MCF 10A (cell line): ENCODE measurements at regions not wholly inside any gene's neighbourhood (a gene's known extent, or its start where the extent isn't known, plus 50 kb on each side); places are given as distances from the start of the nearest gene placed in this dataset.

Experiments used
- BruUV-seq: library from RNA; stranded (reverse); fragments of 400-500 nt; replicated peaks from 2 replicates; lab custom pipeline; 2021; lab: Mats Ljungman, UMichigan
- CTCF ChIA-PET: fragments of 300-600 bp; sonication (Branson Sonifier 250); formaldehyde crosslinking; extraction: SDS; loops from one replicate; lab custom pipeline; 2021; ENCODE audit warnings: antibody characterized with exemption, inconsistent platforms; lab: Yijun Ruan, JAX
- POLR2A ChIA-PET: fragments of 300-600, 350-650 bp; sonication (Branson Sonifier 250); formaldehyde crosslinking; extraction: SDS; loops from one replicate; lab custom pipeline; 2020; ENCODE audit warnings: antibody characterized with exemption, inconsistent platforms; lab: Yijun Ruan, JAX
- DNase-seq: peaks from one replicate; pipeline ENCODE4 v3.0.0-alpha.2; 2018; ENCODE audit not compliant: unreplicated experiment
- H3K27ac Mint-ChIP-seq: one replicate; pipeline ENCODE4 v1.8.0; 2022; ENCODE audit warnings: mild to moderate bottlenecking, low read depth, mixed read lengths; ENCODE audit not compliant: unreplicated experiment
- H3K27me3 Mint-ChIP-seq: one replicate; pipeline ENCODE4 v1.8.0; 2022; ENCODE audit warnings: mixed read lengths; ENCODE audit not compliant: insufficient read depth, unreplicated experiment
- H3K36me3 Mint-ChIP-seq: one replicate; pipeline ENCODE4 v1.8.0; 2022; ENCODE audit warnings: mild to moderate bottlenecking, moderate library complexity, mixed read lengths; ENCODE audit not compliant: insufficient read depth, unreplicated experiment
- H3K4me1 Mint-ChIP-seq: one replicate; pipeline ENCODE4 v1.8.0; 2022; ENCODE audit warnings: mixed read lengths; ENCODE audit not compliant: insufficient read depth, unreplicated experiment
- H3K4me3 Mint-ChIP-seq: one replicate; pipeline ENCODE4 v1.8.0; 2022; ENCODE audit warnings: mild to moderate bottlenecking, moderate library complexity, mixed read lengths; ENCODE audit not compliant: unreplicated experiment
- H3K9me3 Mint-ChIP-seq: one replicate; pipeline ENCODE4 v1.8.0; 2022; ENCODE audit warnings: mixed read lengths; ENCODE audit not compliant: unreplicated experiment
- intact Hi-C: fragments of 100-400 bp; cut with micrococcal nuclease; formaldehyde crosslinking; loops from 2 replicates; pipeline ENCODE4 v1.14.1; 2022
- TF ChIP-seq, protein P1 (sequence below): fragments of 200-600 bp; IDR thresholded peaks from one replicate; pipeline ENCODE4 v1.8.0; 2022; ENCODE audit warnings: antibody characterized with exemption, mild to moderate bottlenecking; ENCODE audit not compliant: unreplicated experiment

DNA sequence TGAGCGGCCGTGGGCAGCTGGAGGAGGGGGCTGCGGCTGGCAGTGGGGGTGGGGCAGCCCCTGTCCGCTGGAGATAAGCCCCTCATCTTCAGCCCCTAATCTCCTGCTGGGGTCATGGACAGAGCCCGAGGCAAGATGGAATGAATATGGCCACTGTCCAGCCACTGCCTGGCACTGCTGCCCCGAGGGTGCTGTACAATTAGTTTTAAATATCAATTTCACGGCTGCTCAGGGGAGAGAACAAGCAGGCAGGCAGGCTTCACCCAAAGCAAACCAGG, 64.1 kb upstream of the NKX1-1 start:
- BruUV-seq: no TSS peak
- ChIA-PET CTCF (no interaction called here), POLR2A (no interaction called here)
- no peaks in the 10 kb centered on the region for H3K4me1 Mint-ChIP-seq
- intact Hi-C loops: no loop called here
- peaks cover 16% of the 10 kb centered on the region for H3K27me3 Mint-ChIP-seq
- H3K9me3 Mint-ChIP-seq: peaks cover 18% of the 10 kb centered on the region
- no peak for DNase-seq
- H3K4me3 Mint-ChIP-seq: no peak overlapping the region
- TF ChIP-seq, protein P1, sequence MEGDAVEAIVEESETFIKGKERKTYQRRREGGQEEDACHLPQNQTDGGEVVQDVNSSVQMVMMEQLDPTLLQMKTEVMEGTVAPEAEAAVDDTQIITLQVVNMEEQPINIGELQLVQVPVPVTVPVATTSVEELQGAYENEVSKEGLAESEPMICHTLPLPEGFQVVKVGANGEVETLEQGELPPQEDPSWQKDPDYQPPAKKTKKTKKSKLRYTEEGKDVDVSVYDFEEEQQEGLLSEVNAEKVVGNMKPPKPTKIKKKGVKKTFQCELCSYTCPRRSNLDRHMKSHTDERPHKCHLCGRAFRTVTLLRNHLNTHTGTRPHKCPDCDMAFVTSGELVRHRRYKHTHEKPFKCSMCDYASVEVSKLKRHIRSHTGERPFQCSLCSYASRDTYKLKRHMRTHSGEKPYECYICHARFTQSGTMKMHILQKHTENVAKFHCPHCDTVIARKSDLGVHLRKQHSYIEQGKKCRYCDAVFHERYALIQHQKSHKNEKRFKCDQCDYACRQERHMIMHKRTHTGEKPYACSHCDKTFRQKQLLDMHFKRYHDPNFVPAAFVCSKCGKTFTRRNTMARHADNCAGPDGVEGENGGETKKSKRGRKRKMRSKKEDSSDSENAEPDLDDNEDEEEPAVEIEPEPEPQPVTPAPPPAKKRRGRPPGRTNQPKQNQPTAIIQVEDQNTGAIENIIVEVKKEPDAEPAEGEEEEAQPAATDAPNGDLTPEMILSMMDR: no peak
- H3K36me3 Mint-ChIP-seq: peaks cover 6% of the 10 kb centered on the region
- no peak overlapping the region for H3K27ac Mint-ChIP-seq

DNA sequence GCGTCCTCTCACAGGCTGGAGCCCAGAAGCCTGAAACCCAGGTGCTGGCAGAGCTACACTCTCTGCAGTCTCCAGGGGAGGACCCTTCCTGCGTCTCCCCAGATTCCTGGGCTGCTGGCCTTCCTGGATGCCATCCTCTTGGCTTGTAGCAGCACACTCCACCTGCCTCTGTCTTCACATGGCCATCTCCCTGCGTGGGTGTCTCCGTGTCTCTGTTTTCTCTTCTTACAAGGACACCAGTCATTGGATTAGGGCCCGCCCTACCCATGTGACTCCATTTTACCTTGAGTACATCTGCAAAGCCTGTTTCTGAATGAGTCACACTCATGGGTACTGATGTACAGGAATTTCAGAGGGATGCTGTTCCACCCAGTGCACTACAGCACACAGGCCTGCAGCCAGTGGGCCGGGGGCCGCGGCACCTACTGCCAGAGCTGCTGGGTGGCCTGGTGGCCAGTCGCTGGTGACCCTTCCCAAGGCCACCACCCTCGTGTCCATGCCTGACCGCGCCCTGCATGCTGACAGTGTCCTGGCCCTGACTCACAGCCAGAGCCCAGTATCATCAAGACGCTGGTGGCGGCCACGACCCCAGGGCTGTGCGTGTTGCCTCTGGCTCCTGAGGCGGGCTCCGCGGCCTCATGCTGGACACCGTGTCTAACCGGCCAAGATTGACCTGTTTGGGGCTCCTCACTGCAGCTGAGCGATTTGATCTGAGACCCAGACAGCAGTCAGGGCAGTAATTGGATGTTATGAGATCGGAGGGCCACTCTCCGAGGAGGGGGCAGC, 63.6 kb upstream of the NKX1-1 start:
- no peak for DNase-seq
- intact Hi-C loops: no loop called here

DNA sequence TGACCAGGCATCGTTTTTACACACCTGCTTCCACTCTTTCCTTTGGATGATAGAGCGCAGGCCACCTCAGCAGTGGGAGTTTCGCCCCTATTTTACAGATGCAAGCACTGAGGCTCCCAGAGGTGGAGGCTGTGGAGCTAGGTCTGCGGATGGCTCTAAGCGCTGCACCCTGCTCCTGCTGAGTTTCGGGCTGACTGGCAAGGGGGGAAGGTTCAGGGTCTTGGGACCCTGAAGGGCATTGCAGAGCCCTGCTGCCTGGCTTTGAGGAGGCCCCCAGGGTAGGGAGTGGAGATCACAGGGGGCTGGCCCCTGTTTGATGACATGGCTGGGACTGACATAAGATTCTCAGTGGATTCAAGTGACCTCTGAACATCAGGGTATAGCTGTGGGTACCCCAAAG, 62.8 kb upstream of the NKX1-1 start:
- CTCF ChIA-PET: no interaction called here
- DNase-seq: no peak
- no peak overlapping the region for H3K4me3 Mint-ChIP-seq
- intact Hi-C loops: no loop called here
- no peaks in the 10 kb centered on the region for H3K4me1 Mint-ChIP-seq
- POLR2A ChIA-PET: no interaction called here
- H3K27ac Mint-ChIP-seq: no peak overlapping the region
- BruUV-seq: no TSS peak
- peaks cover 15% of the 10 kb centered on the region for H3K9me3 Mint-ChIP-seq
- peaks cover 6% of the 10 kb centered on the region for H3K36me3 Mint-ChIP-seq
- peaks cover 6% of the 10 kb centered on the region for H3K27me3 Mint-ChIP-seq
- TF ChIP-seq, protein P1: no peak

More for the DNA sequence above, 63.6 kb upstream of the NKX1-1 start:
- Mint-ChIP-seq H3K4me3 (no peak overlapping the region), H3K4me1 (no peaks in the 10 kb centered on the region), H3K27ac (no peak overlapping the region), H3K36me3 (peaks cover 6% of the 10 kb centered on the region), H3K27me3 (peaks cover 14% of the 10 kb centered on the region), H3K9me3 (peaks cover 15% of the 10 kb centered on the region)
- BruUV-seq: no TSS peak
- CTCF ChIA-PET: no interaction called here
- TF ChIP-seq, protein P1: no peak
- POLR2A ChIA-PET: no interaction called here

DNA sequence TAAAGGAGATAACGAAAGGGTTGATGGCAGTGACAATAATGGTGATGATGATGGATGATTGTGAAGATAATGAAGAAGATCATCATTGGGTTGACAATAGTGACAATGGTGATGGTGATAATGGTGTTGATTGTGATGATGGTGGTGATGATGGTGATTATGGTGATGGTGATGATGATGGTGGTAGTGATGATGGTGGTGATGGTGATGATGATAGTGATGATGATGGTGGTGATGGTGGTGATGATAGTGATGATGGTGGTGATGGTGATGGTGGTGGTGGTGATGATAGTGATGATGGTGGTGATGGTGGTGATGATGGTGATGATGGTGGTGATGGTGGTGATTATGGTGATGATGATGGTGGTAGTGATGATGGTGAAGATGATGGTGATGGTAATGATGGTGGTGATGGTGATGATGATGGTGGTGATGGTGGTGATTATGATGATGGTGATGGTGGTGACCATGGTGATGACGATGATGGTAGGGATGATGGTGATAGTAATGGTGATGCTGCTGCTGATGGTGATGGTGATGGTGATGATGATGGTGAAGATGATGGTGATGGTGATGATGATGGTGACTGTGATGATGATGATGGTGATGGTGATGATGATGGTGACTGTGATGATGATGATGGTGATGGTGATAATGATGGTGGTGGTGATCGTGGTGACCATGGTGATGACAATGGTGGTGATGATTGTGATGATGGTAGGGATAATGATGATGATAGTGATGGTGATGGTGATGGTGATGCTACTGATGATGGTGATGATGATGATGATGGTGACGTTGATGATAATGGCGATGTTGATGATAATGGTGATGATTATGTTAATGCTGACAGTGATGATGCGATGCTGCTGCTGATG, 61.6 kb upstream of the NKX1-1 start:
- DNase-seq: no peak
- POLR2A ChIA-PET: no interaction called here
- Mint-ChIP-seq H3K4me1 (no peaks in the 10 kb centered on the region), H3K4me3 (no peak overlapping the region), H3K27ac (no peak overlapping the region), H3K36me3 (peaks cover 6% of the 10 kb centered on the region), H3K27me3 (no peaks in the 10 kb centered on the region), H3K9me3 (peaks cover 15% of the 10 kb centered on the region)
- CTCF ChIA-PET: no interaction called here
- BruUV-seq: no TSS peak
- TF ChIP-seq, protein P1: no peak
- intact Hi-C loops: no loop called here
